HG03039 (cell line): ENCODE measurements at regions not wholly inside any gene's neighbourhood (a gene's known extent, or its start where the extent isn't known, plus 50 kb on each side); places are given as distances from the start of the nearest gene placed in this dataset.
"Not testable (repeated sequence)": the region's sequence is repeated elsewhere in the genome, so short reads cannot be mapped to it uniquely, and the experiment has no call there.

Source experiments
- ATAC-seq: cut with Tn5 transposase; IDR thresholded peaks from one replicate; pipeline ENCODE4 v1.9.1; 2021; ENCODE audit warnings: mild to moderate bottlenecking, moderate library complexity; ENCODE audit not compliant: unreplicated experiment

- ATAC-seq, result no peak
Measured at GRCh38 chr2:215863687-215864086, 149.7 kb downstream of the MREG start.

- ATAC-seq, result no peak
Measured at GRCh38 chr2:215862351-215862771, 151.0 kb downstream of the MREG start.

- no peak for ATAC-seq
Measured at GRCh38 chr2:215861607-215862350, 151.6 kb downstream of the MREG start.

- no peak for ATAC-seq
Measured at GRCh38 chr2:215856080-215856479, 157.3 kb downstream of the MREG start.

- not testable (repeated sequence) for ATAC-seq
Measured at GRCh38 chr2:215855308-215855707, 158.0 kb downstream of the MREG start.

- no peak for ATAC-seq
Measured at GRCh38 chr2:215854008-215854407, 159.3 kb downstream of the MREG start.

- no peak for ATAC-seq
Measured at GRCh38 chr2:215851696-215852095, 161.7 kb downstream of the MREG start.

- no peak for ATAC-seq
Measured at GRCh38 chr2:215851082-215851481, 162.3 kb downstream of the MREG start.

GRCh38 chr2:215850380-215850779, 163.0 kb downstream of the MREG start:
- no peak for ATAC-seq

GRCh38 chr2:215849771-215850170, 163.6 kb downstream of the MREG start:
- ATAC-seq, result no peak

- no peak for ATAC-seq
Measured at GRCh38 chr2:215848698-215849097, 164.7 kb downstream of the MREG start.

- no peak for ATAC-seq
Measured at GRCh38 chr2:215848146-215848545, 165.2 kb downstream of the MREG start.

- no peak for ATAC-seq
Measured at GRCh38 chr2:215847718-215848117, 165.6 kb downstream of the MREG start.

GRCh38 chr2:215847056-215847455, 166.3 kb downstream of the MREG start:
- ATAC-seq, result no peak

- peak; percentile 55 for ATAC-seq
Measured at GRCh38 chr2:215845839-215846586, 167.3 kb downstream of the MREG start.

- ATAC-seq, result no peak
Measured at GRCh38 chr2:215843579-215843978, 169.8 kb downstream of the MREG start.

GRCh38 chr2:215841175-215841816, 172.1 kb downstream of the MREG start:
- no peak for ATAC-seq

- ATAC-seq, result no peak
Measured at GRCh38 chr2:215839816-215840215, 173.5 kb downstream of the MREG start.

GRCh38 chr2:215839309-215839708, 174.0 kb downstream of the MREG start:
- ATAC-seq, result no peak

- ATAC-seq, result no peak
Measured at GRCh38 chr2:215836881-215837280, 176.5 kb downstream of the MREG start.

GRCh38 chr2:215835657-215836056, 177.7 kb downstream of the MREG start:
- no peak for ATAC-seq

- no peak for ATAC-seq
Measured at GRCh38 chr2:215835231-215835630, 178.1 kb downstream of the MREG start.
